Progenitor cell of endocrine pancreas (in vitro differentiated cells): ENCODE measurements at regions not wholly inside any gene's neighbourhood (a gene's known extent, or its start where the extent isn't known, plus 50 kb on each side); places are given as distances from the start of the nearest gene placed in this dataset.

Experiments
- DNase-seq: peaks from one replicate; pipeline ENCODE4 v3.0.0; 2021; ENCODE audit warnings: low spot score; ENCODE audit not compliant: unreplicated experiment
- H3K27ac Mint-ChIP-seq: 2 replicates; pipeline ENCODE4 v1.8.0; 2021; ENCODE audit warnings: mild to moderate bottlenecking, moderate library complexity, mixed read lengths
- H3K27me3 Mint-ChIP-seq: 2 replicates; pipeline ENCODE4 v1.8.0; 2021; ENCODE audit warnings: mixed read lengths
- H3K36me3 Mint-ChIP-seq: 2 replicates; pipeline ENCODE4 v1.8.0; 2022; ENCODE audit warnings: mixed read lengths; ENCODE audit not compliant: insufficient read depth
- H3K4me1 Mint-ChIP-seq: 2 replicates; pipeline ENCODE4 v1.8.0; 2021; ENCODE audit warnings: low read depth, mixed read lengths
- H3K4me3 Mint-ChIP-seq: 2 replicates; pipeline ENCODE4 v1.8.0; 2021; ENCODE audit warnings: low read depth, mild to moderate bottlenecking, moderate library complexity, mixed read lengths
- H3K9me3 Mint-ChIP-seq: 2 replicates; pipeline ENCODE4 v1.8.0; 2021; ENCODE audit warnings: low read depth, mixed read lengths
- TF ChIP-seq, protein P1 (sequence below): fragments of 200-600 bp; sonication (generic); IDR thresholded peaks from one replicate; pipeline ENCODE4 v1.5.0; 2021; ENCODE audit warnings: antibody characterized with exemption, mild to moderate bottlenecking; ENCODE audit not compliant: unreplicated experiment

- no peak overlapping the region for H3K27ac Mint-ChIP-seq
- H3K27me3 Mint-ChIP-seq, result no peaks in the 10 kb centered on the region
- TF ChIP-seq, protein P1, sequence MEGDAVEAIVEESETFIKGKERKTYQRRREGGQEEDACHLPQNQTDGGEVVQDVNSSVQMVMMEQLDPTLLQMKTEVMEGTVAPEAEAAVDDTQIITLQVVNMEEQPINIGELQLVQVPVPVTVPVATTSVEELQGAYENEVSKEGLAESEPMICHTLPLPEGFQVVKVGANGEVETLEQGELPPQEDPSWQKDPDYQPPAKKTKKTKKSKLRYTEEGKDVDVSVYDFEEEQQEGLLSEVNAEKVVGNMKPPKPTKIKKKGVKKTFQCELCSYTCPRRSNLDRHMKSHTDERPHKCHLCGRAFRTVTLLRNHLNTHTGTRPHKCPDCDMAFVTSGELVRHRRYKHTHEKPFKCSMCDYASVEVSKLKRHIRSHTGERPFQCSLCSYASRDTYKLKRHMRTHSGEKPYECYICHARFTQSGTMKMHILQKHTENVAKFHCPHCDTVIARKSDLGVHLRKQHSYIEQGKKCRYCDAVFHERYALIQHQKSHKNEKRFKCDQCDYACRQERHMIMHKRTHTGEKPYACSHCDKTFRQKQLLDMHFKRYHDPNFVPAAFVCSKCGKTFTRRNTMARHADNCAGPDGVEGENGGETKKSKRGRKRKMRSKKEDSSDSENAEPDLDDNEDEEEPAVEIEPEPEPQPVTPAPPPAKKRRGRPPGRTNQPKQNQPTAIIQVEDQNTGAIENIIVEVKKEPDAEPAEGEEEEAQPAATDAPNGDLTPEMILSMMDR, result no peak
- peaks cover 31% of the 10 kb centered on the region for H3K4me1 Mint-ChIP-seq
- H3K4me3 Mint-ChIP-seq, result no peak overlapping the region
- no peak for DNase-seq
- H3K36me3 Mint-ChIP-seq, result peaks cover 6% of the 10 kb centered on the region
- H3K9me3 Mint-ChIP-seq, result peaks cover 8% of the 10 kb centered on the region
These were observed 400.2 kb downstream of the KCNRG start for GRCh38 chr13:50415428-50415827.

DNA sequence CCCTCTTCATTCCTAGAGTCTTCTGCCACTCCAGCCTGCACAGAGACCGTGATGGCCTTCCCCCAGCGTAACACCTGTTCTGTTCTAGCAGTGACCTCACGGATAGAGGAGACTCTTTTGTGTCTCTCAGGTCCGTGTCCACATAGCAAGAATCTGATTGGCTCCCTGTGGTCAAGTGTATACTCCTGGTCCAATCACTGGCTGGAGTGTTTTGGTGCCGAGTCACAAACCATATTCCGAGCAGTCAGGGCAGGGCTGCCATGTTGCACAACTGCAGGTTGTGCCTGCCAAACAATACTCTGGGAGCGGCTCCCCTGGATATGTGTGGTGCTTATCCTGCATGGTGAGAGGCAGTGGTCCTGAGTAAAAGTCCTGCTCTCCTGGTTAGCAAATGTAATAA is 402.4 kb downstream of the KCNRG start:
- Mint-ChIP-seq H3K4me1 (peaks cover 18% of the 10 kb centered on the region), H3K27me3 (no peaks in the 10 kb centered on the region), H3K36me3 (peaks cover 6% of the 10 kb centered on the region), H3K27ac (no peak overlapping the region), H3K9me3 (peaks cover 8% of the 10 kb centered on the region), H3K4me3 (no peak overlapping the region)
- TF ChIP-seq, protein P1, result no peak
- no peak for DNase-seq

DNA sequence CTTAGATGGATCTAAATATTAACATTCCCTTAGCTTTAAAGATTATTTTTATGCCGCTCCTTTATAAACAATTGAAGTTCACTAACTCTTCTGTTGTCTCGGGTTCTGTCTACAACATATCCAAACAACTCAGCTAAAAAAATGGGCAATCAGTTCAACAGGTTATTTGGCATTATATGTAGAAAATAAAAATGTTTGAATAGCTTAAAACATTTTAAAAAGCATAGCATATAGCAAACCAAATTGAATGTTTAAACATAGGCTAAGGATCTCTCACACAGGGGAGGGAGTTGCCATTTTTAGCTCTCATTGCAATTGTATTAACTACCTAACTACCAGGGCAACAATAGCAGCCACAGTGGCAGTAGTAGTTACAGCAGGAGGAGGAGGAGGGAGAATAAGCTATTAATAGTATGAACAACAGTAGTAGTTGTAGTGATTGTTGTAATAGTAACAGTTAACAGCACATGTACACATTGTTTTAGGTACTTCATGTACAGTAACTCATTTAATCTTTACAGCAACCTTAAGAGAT is 404.2 kb downstream of the KCNRG start:
- H3K27ac Mint-ChIP-seq, result no peak overlapping the region
- H3K27me3 Mint-ChIP-seq, result no peaks in the 10 kb centered on the region
- H3K4me3 Mint-ChIP-seq, result no peak overlapping the region
- TF ChIP-seq, protein P1, result no peak
- H3K9me3 Mint-ChIP-seq, result peaks cover 8% of the 10 kb centered on the region
- H3K36me3 Mint-ChIP-seq, result peaks cover 6% of the 10 kb centered on the region
- H3K4me1 Mint-ChIP-seq, result peaks cover 11% of the 10 kb centered on the region
- no peak for DNase-seq

DNA sequence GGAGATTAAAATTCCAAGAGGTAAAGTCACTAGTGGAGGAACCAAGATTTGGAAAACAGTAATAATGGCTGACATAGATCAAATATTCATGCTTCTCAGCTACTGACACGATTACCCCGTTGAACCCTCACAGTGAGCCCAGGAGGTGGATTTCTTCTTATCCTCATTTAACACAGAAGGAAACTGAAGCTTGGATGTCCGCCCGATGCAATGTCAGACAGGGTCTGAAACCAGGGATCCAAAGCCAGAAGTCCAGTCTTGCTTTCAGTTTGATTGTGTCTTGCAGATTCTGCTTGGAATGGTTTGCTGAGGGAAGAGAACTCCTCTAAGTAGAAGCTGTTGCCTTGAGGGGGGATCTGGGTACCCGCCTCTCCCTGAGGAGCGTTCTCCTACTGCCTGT is 404.7 kb downstream of the KCNRG start:
- Mint-ChIP-seq H3K4me1 (peaks cover 11% of the 10 kb centered on the region), H3K27ac (no peak overlapping the region), H3K4me3 (no peak overlapping the region), H3K27me3 (no peaks in the 10 kb centered on the region), H3K36me3 (peaks cover 4% of the 10 kb centered on the region), H3K9me3 (peaks cover 5% of the 10 kb centered on the region)
- TF ChIP-seq, protein P1, result no peak
- DNase-seq, result no peak

DNA sequence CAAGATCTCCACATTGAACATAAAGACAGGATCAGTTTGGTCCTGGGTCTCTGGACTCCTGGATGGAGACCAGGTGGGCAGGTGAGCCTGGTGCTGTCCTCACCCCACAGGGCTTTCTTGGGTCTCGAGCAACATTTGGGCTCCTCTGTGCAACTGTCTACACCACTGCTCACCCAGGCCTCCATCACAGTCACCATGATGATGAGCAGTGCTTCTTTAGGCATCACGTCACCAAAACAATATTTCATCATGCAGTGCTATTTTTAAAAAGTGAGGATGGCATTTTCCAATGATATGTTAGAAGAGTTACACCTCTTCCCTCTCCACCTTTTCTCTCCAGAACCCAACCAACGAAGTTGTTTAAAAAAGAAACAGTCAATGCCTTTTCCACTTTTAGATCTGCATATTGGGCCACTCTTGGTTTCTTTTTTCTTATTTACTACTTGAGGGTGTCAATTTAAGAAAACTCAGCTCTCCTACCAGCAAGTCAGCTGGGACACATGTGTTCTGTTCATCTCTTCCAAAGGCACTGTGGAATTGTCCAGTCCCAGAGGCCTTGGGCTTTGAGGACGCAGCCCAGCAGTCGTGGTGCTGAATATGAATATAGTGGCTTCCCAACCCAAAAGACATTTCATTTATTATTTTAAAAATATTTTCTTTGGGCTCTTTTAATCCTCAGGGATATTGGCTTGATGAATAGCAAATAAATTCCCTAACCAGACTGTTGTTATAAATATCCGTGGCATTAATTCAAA is 405.7 kb downstream of the KCNRG start:
- Mint-ChIP-seq H3K4me1 (peaks cover 11% of the 10 kb centered on the region), H3K27ac (no peak overlapping the region), H3K36me3 (no peaks in the 10 kb centered on the region), H3K9me3 (no peaks in the 10 kb centered on the region), H3K27me3 (no peaks in the 10 kb centered on the region), H3K4me3 (no peak overlapping the region)
- TF ChIP-seq, protein P1, result no peak
- no peak for DNase-seq
